ENCODE measurements at regions not wholly inside any gene's neighbourhood (a gene's known extent, or its start where the extent isn't known, plus 50 kb on each side); places are given as distances from the start of the nearest gene placed in this dataset.

GRCh38 chr1:229756666-229757065 is 130.6 kb downstream of the URB2 start:
- TF ChIP-seq EZH2 (IDR thresholded peaks at IDR 0.05; ENCODE audit: borderline replicate concordance, insufficient read depth, low read length, poor library complexity, severe bottlenecking), result no peak
- TF ChIP-seq CTCF (IDR thresholded peaks at IDR 0.05; ENCODE audit: poor library complexity, severe bottlenecking), result no peak
- TF ChIP-seq EP300 (conservative IDR thresholded peaks at IDR 0.05; ENCODE audit: poor library complexity, severe bottlenecking), result no peak
- no peak for TF ChIP-seq MXI1 (conservative IDR thresholded peaks at IDR 0.05; ENCODE audit: poor library complexity, severe bottlenecking)
- no peak for TF ChIP-seq TAF1 (IDR thresholded peaks at IDR 0.05; ENCODE audit: low read depth)
- no peak for TF ChIP-seq REST (IDR thresholded peaks at IDR 0.05; ENCODE audit: borderline replicate concordance)
- TF ChIP-seq POLR2AphosphoS5 (IDR thresholded peaks at IDR 0.05), result no peak
- TF ChIP-seq RAD21 (conservative IDR thresholded peaks at IDR 0.05), result no peak
